ENCODE measurements at regions not wholly inside any gene's neighbourhood (a gene's known extent, or its start where the extent isn't known, plus 50 kb on each side); places are given as distances from the start of the nearest gene placed in this dataset.

DNA sequence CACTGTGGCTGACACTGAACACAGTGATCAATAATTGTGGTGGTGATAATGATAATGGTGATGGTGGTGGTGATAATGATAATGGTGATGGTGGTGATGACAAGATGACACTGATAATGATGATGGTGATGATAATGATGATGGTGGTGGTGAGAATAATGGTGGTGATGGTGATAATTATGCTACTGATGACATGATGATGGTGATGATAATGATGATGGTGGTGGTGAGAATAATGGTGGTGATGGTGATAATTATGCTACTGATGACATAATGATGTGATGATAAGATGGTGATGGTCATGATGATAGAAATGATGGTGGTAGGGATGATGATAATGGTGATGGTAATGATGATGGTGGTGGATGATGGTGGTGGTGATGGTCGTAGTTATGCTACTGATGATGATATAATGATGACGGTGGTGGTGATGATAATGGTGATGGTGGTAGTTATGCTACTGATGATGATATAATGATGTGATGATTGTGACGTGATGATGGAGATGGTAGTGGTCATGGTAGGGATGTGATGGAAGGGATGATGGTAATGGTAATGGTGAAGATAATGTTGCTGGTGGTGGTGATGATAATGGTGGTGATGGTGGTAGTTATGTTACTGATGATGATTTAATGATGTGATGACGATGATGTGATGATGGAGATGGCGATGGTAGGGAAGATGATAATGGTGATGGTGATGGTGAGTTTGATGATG is 356.5 kb upstream of the CDH4 start:
- H3K4ac ChIP-seq (ENCODE audit: low read depth, low read length), result no peak overlapping the region
- dilution Hi-C loops (cut with HindIII; ENCODE audit: low sequenced_read_pairs, unreplicated experiment), result no loop called here
- no peak overlapping the region for H3K23ac ChIP-seq (ENCODE audit: low read depth, low read length)
- no peak overlapping the region for H3K4me2 ChIP-seq (ENCODE audit: low read depth, low read length)
- no peak overlapping the region for H4K5ac ChIP-seq (ENCODE audit: low read depth, low read length)
- no peaks in the 10 kb centered on the region for H3K9me1 ChIP-seq (ENCODE audit: insufficient read depth, low read length)
- no peak overlapping the region for H2AFZ ChIP-seq (replicated peaks; ENCODE audit: low read length, poor library complexity)
- no peak overlapping the region for H3K18ac ChIP-seq (ENCODE audit: low read depth, low read length)
- H2BK120ac ChIP-seq (ENCODE audit: low read depth, low read length), result no peak overlapping the region
- in situ Hi-C loops (cut with MboI; ENCODE audit: low sequenced_read_pairs), result no loop called here
- WGBS, 2 experiments (ENCODE audit: extremely low coverage in 2 of 2, insufficient read length in 1 of 2), result 63 to 100% methylated on average over 3 to 5 of the region's 5 CpGs
- no peaks in the 10 kb centered on the region for H3K27me3 ChIP-seq (ENCODE audit: control insufficient read depth, insufficient read depth, low read length)
- no peaks in the 10 kb centered on the region for H3K36me3 ChIP-seq (ENCODE audit: control insufficient read depth, insufficient read depth, low read length)
- H3K4me1 ChIP-seq (ENCODE audit: control insufficient read depth, insufficient read depth, low read length), result no peaks in the 10 kb centered on the region
- H2AK9ac ChIP-seq (replicated peaks; ENCODE audit: low read depth, low read length, poor library complexity), result no peak overlapping the region
- H3K9ac ChIP-seq (ENCODE audit: low read depth, low read length), result no peak overlapping the region
- no TSS peak for BruUV-seq (replicated peaks)
- H2AK5ac ChIP-seq (ENCODE audit: low read depth, low read length), result no peak overlapping the region
- H3K79me1 ChIP-seq (ENCODE audit: low read depth in 1 of 2, low read length in 2 of 2), result no peaks in the 10 kb centered on the region
- no peak for TF ChIP-seq CHD1 (IDR thresholded peaks at IDR 0.05; ENCODE audit: low read depth, low read length)
- TF ChIP-seq MAFK (IDR thresholded peaks at IDR 0.05; ENCODE audit: low read depth, low read length), result no peak
- TF ChIP-seq POLR2A (IDR thresholded peaks at IDR 0.05; ENCODE audit: low read depth, low read length), result no peak
- no peak for TF ChIP-seq ELK1 (IDR thresholded peaks at IDR 0.05; ENCODE audit: borderline replicate concordance, low read depth, low read length)
- no peak for TF ChIP-seq CEBPB (IDR thresholded peaks at IDR 0.05; ENCODE audit: low read depth, low read length)
- TF ChIP-seq, protein P1, sequence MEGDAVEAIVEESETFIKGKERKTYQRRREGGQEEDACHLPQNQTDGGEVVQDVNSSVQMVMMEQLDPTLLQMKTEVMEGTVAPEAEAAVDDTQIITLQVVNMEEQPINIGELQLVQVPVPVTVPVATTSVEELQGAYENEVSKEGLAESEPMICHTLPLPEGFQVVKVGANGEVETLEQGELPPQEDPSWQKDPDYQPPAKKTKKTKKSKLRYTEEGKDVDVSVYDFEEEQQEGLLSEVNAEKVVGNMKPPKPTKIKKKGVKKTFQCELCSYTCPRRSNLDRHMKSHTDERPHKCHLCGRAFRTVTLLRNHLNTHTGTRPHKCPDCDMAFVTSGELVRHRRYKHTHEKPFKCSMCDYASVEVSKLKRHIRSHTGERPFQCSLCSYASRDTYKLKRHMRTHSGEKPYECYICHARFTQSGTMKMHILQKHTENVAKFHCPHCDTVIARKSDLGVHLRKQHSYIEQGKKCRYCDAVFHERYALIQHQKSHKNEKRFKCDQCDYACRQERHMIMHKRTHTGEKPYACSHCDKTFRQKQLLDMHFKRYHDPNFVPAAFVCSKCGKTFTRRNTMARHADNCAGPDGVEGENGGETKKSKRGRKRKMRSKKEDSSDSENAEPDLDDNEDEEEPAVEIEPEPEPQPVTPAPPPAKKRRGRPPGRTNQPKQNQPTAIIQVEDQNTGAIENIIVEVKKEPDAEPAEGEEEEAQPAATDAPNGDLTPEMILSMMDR (conservative IDR thresholded peaks at IDR 0.05; ENCODE audit: low read depth, low read length), result no peak
- no peak for TF ChIP-seq RFX5 (IDR thresholded peaks at IDR 0.05; ENCODE audit: low read depth, low read length)
- TF ChIP-seq RAD21 (IDR thresholded peaks at IDR 0.05; ENCODE audit: low read length), result no peak
- TF ChIP-seq USF2 (IDR thresholded peaks at IDR 0.05; ENCODE audit: low read depth, low read length), result no peak
- TF ChIP-seq MXI1 (IDR thresholded peaks at IDR 0.05; ENCODE audit: borderline replicate concordance, low read depth, low read length), result no peak
- no peak for TF ChIP-seq NFE2L2 (IDR thresholded peaks at IDR 0.05; ENCODE audit: low read depth, low read length)
- no peak for TF ChIP-seq BHLHE40 (IDR thresholded peaks at IDR 0.05; ENCODE audit: low read depth, low read length)
- TF ChIP-seq FOS (IDR thresholded peaks at IDR 0.05; ENCODE audit: low read depth, low read length), result no peak
- no peak overlapping the region for H4K91ac ChIP-seq (ENCODE audit: insufficient read depth, low read depth, low read length)
- H2BK20ac ChIP-seq (ENCODE audit: low read depth, low read length), result no peak overlapping the region
- DNase-seq, result no peak
- no peak overlapping the region for H2BK15ac ChIP-seq (ENCODE audit: low read depth, low read length)
- POLR2A ChIA-PET (ENCODE audit: unreplicated experiment), result no interaction called here
- H3K27ac ChIP-seq (ENCODE audit: insufficient read depth, low read length), result no peak overlapping the region
- intact Hi-C loops (cut with micrococcal nuclease), result no loop called here
- no peak for ATAC-seq (ENCODE audit: low read depth)
- peak overlapping the region; percentile 26 for H2BK5ac ChIP-seq (ENCODE audit: low read depth, low read length, poor library complexity, severe bottlenecking)
- no peak overlapping the region for H3K14ac ChIP-seq (replicated peaks; ENCODE audit: low read depth, low read length)
- no peaks in the 10 kb centered on the region for H4K20me1 ChIP-seq (ENCODE audit: insufficient read depth, low read length)
- no peak overlapping the region for H3K56ac ChIP-seq (ENCODE audit: extremely low read depth, insufficient read depth, low read length)
- H3K9me3 ChIP-seq (ENCODE audit: control insufficient read depth, insufficient read depth, low read length), result peaks cover 8% of the 10 kb centered on the region
- no peak overlapping the region for H3K4me3 ChIP-seq (ENCODE audit: insufficient read depth, low read depth, low read length)
- CTCF ChIA-PET, result interaction anchor here (0.5 kb wide), 1 partner anchor 9 kb away, joined by 3 read pairs; no protein-coding TSS in a partner anchor
- H4K8ac ChIP-seq (ENCODE audit: low read depth in 2 of 2, low read length in 2 of 2), result no peak overlapping the region
